ENCODE measurements at regions not wholly inside any gene's neighbourhood (a gene's known extent, or its start where the extent isn't known, plus 50 kb on each side); places are given as distances from the start of the nearest gene placed in this dataset.

GRCh38 chr12:62116986-62117385, 143.2 kb upstream of the USP15 start:
- H3K23me2 ChIP-seq (ENCODE audit: low read depth, low read length), result no peaks in the 10 kb centered on the region; the same call in 1 of the 2 replicates
- H3K4me1 ChIP-seq (replicated peaks in 1 of 4; ENCODE audit: control insufficient read depth in 3 of 4, insufficient read depth in 4 of 4, low read length in 3 of 4), result peaks cover 2 to 6% (median 3%) of the 10 kb centered on the region in 4 experiments; a peak in 5 of 7 replicates
- H3K27me3 ChIP-seq (replicated peaks in 1 of 4; ENCODE audit: control insufficient read depth in 3 of 4, extremely low read depth in 1 of 4, insufficient read depth in 3 of 4, low read length in 3 of 4), result no peaks in the 10 kb centered on the region
- H3K4me3 ChIP-seq (ENCODE audit: extremely low read depth in 1 of 4, insufficient read depth in 2 of 4, low read depth in 3 of 4, low read length in 4 of 4), result no peak overlapping the region
- no peak overlapping the region for H4K8ac ChIP-seq (ENCODE audit: extremely low read depth, insufficient read depth, low read length)
- H3K79me1 ChIP-seq (ENCODE audit: low read depth, low read length), result no peaks in the 10 kb centered on the region
- no peak overlapping the region for H2BK12ac ChIP-seq (ENCODE audit: low read depth, low read length)
- H3K56ac ChIP-seq (replicated peaks; ENCODE audit: insufficient read length, low read depth, low read length), result no peak overlapping the region
- no peaks in the 10 kb centered on the region for H4K20me1 ChIP-seq (replicated peaks in 1 of 2; ENCODE audit: control insufficient read depth in 1 of 2, insufficient read depth in 2 of 2, low read length in 2 of 2)
- no peak overlapping the region for H2BK5ac ChIP-seq (ENCODE audit: low read depth, low read length)
- no peaks in the 10 kb centered on the region for H3K79me2 ChIP-seq (ENCODE audit: control insufficient read depth in 1 of 2, insufficient read depth in 2 of 2, low read length in 2 of 2)
- no peaks in the 10 kb centered on the region for H3K9me3 ChIP-seq (ENCODE audit: insufficient read depth in 2 of 2, low read depth in 1 of 2, low read length in 1 of 2)
- H3K23ac ChIP-seq (ENCODE audit: insufficient read length), result no peak overlapping the region
- no peak for FAIRE-seq
- no peak overlapping the region for H2BK120ac ChIP-seq (replicated peaks; ENCODE audit: low read depth, low read length)
- no peak overlapping the region for H4K5ac ChIP-seq (ENCODE audit: insufficient read length, low read depth, low read length)
- CTCF ChIA-PET (ENCODE audit: partially characterized antibody), result no interaction called here
- H3K4me2 ChIP-seq (ENCODE audit: insufficient read depth in 1 of 2, low read depth in 2 of 2, low read length in 2 of 2), result no peak overlapping the region
- H2BK20ac ChIP-seq (ENCODE audit: low read length), result no peak overlapping the region
- no peak overlapping the region for H3K14ac ChIP-seq (ENCODE audit: insufficient read length)
- no peak for DNase-seq (ENCODE audit: low read depth in 1 of 2, low spot score in 2 of 2)
- POLR2A ChIA-PET (ENCODE audit: partially characterized antibody), result no interaction called here
- H2BK15ac ChIP-seq (ENCODE audit: low read length), result no peak overlapping the region
- no peak overlapping the region for H2AFZ ChIP-seq (ENCODE audit: low read length)
- no peak overlapping the region for H2AK5ac ChIP-seq (ENCODE audit: low read depth, low read length)
- no peak for TF ChIP-seq USF2 (IDR thresholded peaks at IDR 0.05; ENCODE audit: low read length)
- TF ChIP-seq NANOG (IDR thresholded peaks at IDR 0.05; ENCODE audit: insufficient read depth, low read depth, low read length, poor library complexity, severe bottlenecking), result no peak
- TF ChIP-seq MAFK (IDR thresholded peaks at IDR 0.05; ENCODE audit: low read depth, low read length), result no peak
- no peak for TF ChIP-seq CTCF (IDR thresholded peaks at IDR 0.05; ENCODE audit: control extremely low read depth in 1 of 3, insufficient read depth in 1 of 3, low read depth in 1 of 3, low read length in 3 of 3)
- TF ChIP-seq BCL11A (IDR thresholded peaks at IDR 0.05; ENCODE audit: low read depth in 2 of 2, low read length in 2 of 2), result no peak
- no peak for TF ChIP-seq POLR2A (IDR thresholded peaks at IDR 0.05; ENCODE audit: control extremely low read depth in 1 of 2, low read depth in 2 of 2, low read length in 2 of 2)
- no peak for TF ChIP-seq TBP (IDR thresholded peaks at IDR 0.05; ENCODE audit: low read depth, low read length)
- TF ChIP-seq ATF3 (IDR thresholded peaks at IDR 0.05; ENCODE audit: insufficient read depth, low read depth, low read length), result no peak
- no peak for TF ChIP-seq SP1 (IDR thresholded peaks at IDR 0.05; ENCODE audit: low read depth, low read length)
- no peak overlapping the region for H3K9ac ChIP-seq (replicated peaks in 1 of 4; ENCODE audit: extremely low read depth in 1 of 4, low read depth in 3 of 4, low read length in 3 of 4)
- no peak overlapping the region for H3K18ac ChIP-seq (ENCODE audit: extremely low read depth, low read length)
- no peaks in the 10 kb centered on the region for H3K36me3 ChIP-seq (ENCODE audit: control insufficient read depth in 2 of 4, insufficient read depth in 4 of 4, low read length in 3 of 4)
- H3K4ac ChIP-seq (replicated peaks; ENCODE audit: insufficient read length, low read depth, low read length), result no peak overlapping the region
- H4K91ac ChIP-seq (replicated peaks; ENCODE audit: insufficient read length, low read length), result no peak overlapping the region
- WGBS, 2 experiments (ENCODE audit: extremely low coverage in 1 of 2, insufficient coverage in 1 of 2, insufficient read length in 1 of 2, insufficient replicate concordance in 2 of 2, low coverage in 1 of 2, low lambda C conversion rate in 2 of 2, missing lambda C conversion rate in 1 of 2), result 92% methylated on average over 2 of the region's 2 CpGs; no CpG with 5 or more reads in 1 of the 2 experiments
- H3K27ac ChIP-seq (ENCODE audit: low read depth, low read length), result no peak overlapping the region
